BLaER1 treated with 17β-estradiol and CSF1 and Interleukin-3, amounts not matched to agents 10 nM and 100 nM (cell line): ENCODE measurements at regions not wholly inside any gene's neighbourhood (a gene's known extent, or its start where the extent isn't known, plus 50 kb on each side); places are given as distances from the start of the nearest gene placed in this dataset.

Source experiments
- H3K27ac ChIP-seq, 11 experiments: shearing (Covaris generic); formaldehyde crosslinking; 2 replicates each; pipeline ENCODE4 v1.8.1; 2022
- H3K27me3 ChIP-seq, 11 experiments: shearing (Covaris generic); formaldehyde crosslinking; 2 replicates each; pipeline ENCODE4 v1.8.1; 2022
- H3K36me3 ChIP-seq, 11 experiments: shearing (Covaris generic); formaldehyde crosslinking; 2 replicates each; pipeline ENCODE4 v1.8.1; 2022
- H3K4me1 ChIP-seq, 10 experiments: shearing (Covaris generic); formaldehyde crosslinking; 2 replicates each; pipeline ENCODE4 v1.8.1; 2022
- H3K4me2 ChIP-seq, 11 experiments: shearing (Covaris generic); formaldehyde crosslinking; 2 replicates each; pipeline ENCODE4 v1.8.1; 2022
- H3K4me3 ChIP-seq, 10 experiments: shearing (Covaris generic); formaldehyde crosslinking; 2 replicates each; pipeline ENCODE4 v1.8.1; 2022
- H3K9ac ChIP-seq, 11 experiments: shearing (Covaris generic); formaldehyde crosslinking; 2 replicates each; pipeline ENCODE4 v1.8.1; 2022
- H3K9me3 ChIP-seq, 11 experiments: shearing (Covaris generic); formaldehyde crosslinking; replicated peaks in 1 of 11; 2 replicates each; pipeline ENCODE4 v1.8.1; 2022
- H4K20me1 ChIP-seq, 11 experiments: shearing (Covaris generic); formaldehyde crosslinking; 2 replicates each; pipeline ENCODE4 v1.8.1; 2022
- Cebpa-rat ChIP-seq, 11 experiments: shearing (Covaris generic); IDR thresholded peaks; 2 replicates each; pipeline ENCODE4 v1.8.1; 2022

- H3K4me2 ChIP-seq, result no peak overlapping the region
- H3K9me3 ChIP-seq, result no peaks in the 10 kb centered on the region
- no peaks in the 10 kb centered on the region for H3K27me3 ChIP-seq
- no peak for TF ChIP-seq Cebpa-rat (IDR thresholded peaks at IDR 0.05)
- H3K27ac ChIP-seq, result no peak overlapping the region
- peaks cover 0 to 6% (median 0%) of the 10 kb centered on the region in 10 experiments; a peak in 2 of 20 replicates for H3K4me1 ChIP-seq
- H3K4me3 ChIP-seq, result no peak overlapping the region
- H3K36me3 ChIP-seq, result no peaks in the 10 kb centered on the region
- no peak overlapping the region for H3K9ac ChIP-seq
- no peaks in the 10 kb centered on the region for H4K20me1 ChIP-seq
Measured at GRCh38 chr10:27440021-27440420, 64.1 kb upstream of the RAB18 start.

GRCh38 chr10:27439101-27439500, 65.0 kb upstream of the RAB18 start:
- no peak overlapping the region for H3K27ac ChIP-seq
- H3K27me3 ChIP-seq, result no peaks in the 10 kb centered on the region
- no peak overlapping the region for H3K4me3 ChIP-seq
- H3K9ac ChIP-seq, result no peak overlapping the region
- H4K20me1 ChIP-seq, result no peaks in the 10 kb centered on the region
- H3K36me3 ChIP-seq, result no peaks in the 10 kb centered on the region
- H3K9me3 ChIP-seq, result no peaks in the 10 kb centered on the region
- no peak overlapping the region for H3K4me2 ChIP-seq
- TF ChIP-seq Cebpa-rat (IDR thresholded peaks at IDR 0.05), result no peak
- H3K4me1 ChIP-seq, result peaks cover 0 to 6% (median 0%) of the 10 kb centered on the region in 10 experiments; a peak in 2 of 20 replicates

DNA sequence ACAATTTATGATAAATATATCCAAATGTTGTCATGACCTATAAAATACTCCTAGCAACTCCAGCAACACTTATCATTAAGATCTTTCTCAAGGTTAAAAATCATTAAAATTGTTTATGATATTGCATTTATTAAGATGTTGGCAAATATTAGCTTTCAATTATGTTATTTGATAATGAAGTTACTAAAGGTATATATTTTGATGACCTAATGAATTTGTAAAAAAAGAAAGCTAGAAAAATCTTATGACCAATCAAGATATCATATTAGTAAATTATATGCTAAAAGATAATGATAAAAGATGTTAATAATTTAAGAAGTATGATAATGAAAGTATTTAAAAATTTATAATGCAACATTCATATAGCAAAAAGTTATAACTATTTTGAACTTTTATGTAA, 66.3 kb upstream of the RAB18 start:
- no peak for TF ChIP-seq Cebpa-rat (IDR thresholded peaks at IDR 0.05)
- Histone ChIP-seq H3K4me3 (no peak overlapping the region), H3K27ac (no peak overlapping the region), H4K20me1 (no peaks in the 10 kb centered on the region), H3K9ac (no peak overlapping the region), H3K4me2 (no peak overlapping the region), H3K27me3 (no peaks in the 10 kb centered on the region), H3K9me3 (0 out of 22 replicates have a peak, but pooled peaks cover 0 to 3% (median 0%) of the 10 kb centered on the region in 11 experiments), H3K4me1 (peaks cover 0 to 6% (median 0%) of the 10 kb centered on the region in 10 experiments; a peak in 2 of 20 replicates), H3K36me3 (no peaks in the 10 kb centered on the region)

- no peak overlapping the region for H3K4me2 ChIP-seq
- H3K9me3 ChIP-seq, result 0 out of 22 replicates have a peak, but pooled peaks cover 0 to 3% (median 0%) of the 10 kb centered on the region in 11 experiments
- peaks cover 0 to 6% (median 0%) of the 10 kb centered on the region in 10 experiments; a peak in 2 of 20 replicates for H3K4me1 ChIP-seq
- no peak overlapping the region for H3K27ac ChIP-seq
- no peak overlapping the region for H3K4me3 ChIP-seq
- no peaks in the 10 kb centered on the region for H4K20me1 ChIP-seq
- H3K9ac ChIP-seq, result no peak overlapping the region
- no peak for TF ChIP-seq Cebpa-rat (IDR thresholded peaks at IDR 0.05)
- no peaks in the 10 kb centered on the region for H3K36me3 ChIP-seq
- H3K27me3 ChIP-seq, result no peaks in the 10 kb centered on the region
Measured at GRCh38 chr10:27436710-27437109, 67.4 kb upstream of the RAB18 start.

DNA sequence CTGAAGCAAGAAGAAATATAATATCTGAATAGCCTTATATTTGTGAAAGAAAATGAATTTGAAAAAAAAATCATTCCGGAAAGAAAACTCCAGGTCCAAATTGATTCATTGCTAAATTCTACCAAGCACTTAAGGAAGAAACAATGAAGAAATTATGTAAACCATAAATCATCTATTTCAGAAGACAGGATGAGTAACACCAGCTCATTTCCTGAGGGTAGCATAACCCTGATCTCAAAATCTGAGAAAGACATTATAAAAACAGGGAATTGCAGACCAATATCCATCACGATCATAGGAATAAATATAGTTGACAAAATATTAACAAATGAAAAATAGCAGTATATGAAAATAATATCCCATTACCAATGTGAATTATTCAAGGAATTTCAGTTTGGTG, 70.1 kb upstream of the RAB18 start:
- Histone ChIP-seq H3K4me2 (no peak overlapping the region), H3K9ac (no peak overlapping the region), H3K4me1 (peaks cover 0 to 6% (median 0%) of the 10 kb centered on the region in 10 experiments; a peak in 2 of 20 replicates), H3K36me3 (no peaks in the 10 kb centered on the region), H3K27me3 (no peaks in the 10 kb centered on the region), H3K9me3 (0 out of 22 replicates have a peak, but pooled peaks cover 0 to 3% (median 0%) of the 10 kb centered on the region in 11 experiments), H4K20me1 (no peaks in the 10 kb centered on the region), H3K4me3 (no peak overlapping the region), H3K27ac (no peak overlapping the region)
- no peak for TF ChIP-seq Cebpa-rat (IDR thresholded peaks at IDR 0.05)

GRCh38 chr10:27426948-27427467, 77.1 kb upstream of the RAB18 start:
- Histone ChIP-seq H3K36me3 (no peaks in the 10 kb centered on the region), H3K9ac (no peak overlapping the region), H4K20me1 (no peaks in the 10 kb centered on the region), H3K4me1 (no peaks in the 10 kb centered on the region), H3K27me3 (no peaks in the 10 kb centered on the region), H3K27ac (no peak overlapping the region), H3K4me3 (no peak overlapping the region), H3K4me2 (no peak overlapping the region), H3K9me3 (peaks cover 12 to 18% (median 14%) of the 10 kb centered on the region in 11 experiments; a peak in 20 of 22 replicates)
- TF ChIP-seq Cebpa-rat (IDR thresholded peaks at IDR 0.05), result no peak

DNA sequence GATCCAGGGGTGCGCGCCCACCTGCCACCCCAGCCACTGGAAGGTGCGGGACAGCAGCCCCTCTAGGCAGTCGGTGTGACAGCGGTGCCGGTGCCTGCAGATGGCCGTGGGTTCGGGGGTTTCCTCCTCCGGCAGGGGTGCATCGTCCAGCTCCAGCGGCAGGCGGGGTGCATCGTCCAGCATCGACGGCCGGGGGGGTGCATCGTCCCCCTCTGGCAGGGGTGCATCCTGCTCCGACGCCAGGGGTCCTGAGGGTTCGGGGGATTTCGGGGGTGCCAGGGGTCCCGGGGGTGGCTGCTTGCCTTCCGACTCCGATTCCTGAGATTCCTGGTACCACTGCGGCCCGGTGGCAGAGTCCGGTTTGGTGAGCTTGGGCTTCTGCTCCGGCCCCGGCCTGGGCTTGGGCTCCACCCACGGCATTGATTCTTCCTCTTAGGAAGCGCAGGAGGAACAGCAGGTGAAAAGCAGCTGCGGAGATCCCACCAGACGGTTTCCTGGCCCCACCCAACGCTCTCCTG, 90.2 kb upstream of the RAB18 start:
- Histone ChIP-seq H3K4me3 (no peak overlapping the region), H4K20me1 (no peaks in the 10 kb centered on the region), H3K4me1 (no peaks in the 10 kb centered on the region), H3K4me2 (no peak overlapping the region), H3K27me3 (no peaks in the 10 kb centered on the region), H3K9ac (no peak overlapping the region), H3K9me3 (peaks cover 24 to 36% (median 28%) of the 10 kb centered on the region in 11 experiments; a peak in 21 of 22 replicates), H3K36me3 (no peaks in the 10 kb centered on the region), H3K27ac (no peak overlapping the region)
- TF ChIP-seq Cebpa-rat (IDR thresholded peaks at IDR 0.05), result no peak

- Histone ChIP-seq H3K4me3 (no peak overlapping the region), H3K4me2 (no peak overlapping the region), H3K9me3 (peaks cover 21 to 31% (median 24%) of the 10 kb centered on the region in 11 experiments; a peak in 21 of 22 replicates), H4K20me1 (no peaks in the 10 kb centered on the region), H3K36me3 (no peaks in the 10 kb centered on the region), H3K27ac (no peak overlapping the region), H3K4me1 (no peaks in the 10 kb centered on the region), H3K9ac (no peak overlapping the region), H3K27me3 (no peaks in the 10 kb centered on the region)
- TF ChIP-seq Cebpa-rat (IDR thresholded peaks at IDR 0.05), result no peak
Measured at GRCh38 chr10:27413387-27413786, 90.7 kb upstream of the RAB18 start.

DNA sequence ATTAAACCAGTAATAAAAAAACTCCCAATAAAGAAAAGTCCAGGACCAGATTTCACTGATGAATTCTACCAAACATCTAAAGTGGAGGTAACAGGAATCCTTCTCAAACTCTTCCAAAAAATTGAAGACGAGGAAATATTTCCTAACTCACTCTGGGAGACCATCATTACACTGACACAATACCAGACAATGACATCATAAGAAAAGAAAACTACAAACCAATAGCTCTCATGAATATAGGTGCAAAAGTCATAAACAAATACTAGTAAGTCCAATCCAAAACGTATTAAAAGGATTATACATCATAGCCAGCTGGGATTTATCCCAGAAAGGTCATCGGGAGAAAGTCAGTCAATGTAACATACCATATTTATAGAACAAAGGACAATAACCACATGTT, 94.0 kb upstream of the RAB18 start:
- H3K4me1 ChIP-seq, result no peaks in the 10 kb centered on the region
- no peak overlapping the region for H3K4me2 ChIP-seq
- no peak overlapping the region for H3K9ac ChIP-seq
- no peak overlapping the region for H3K4me3 ChIP-seq
- H3K27me3 ChIP-seq, result no peaks in the 10 kb centered on the region
- no peak overlapping the region for H3K27ac ChIP-seq
- no peaks in the 10 kb centered on the region for H3K36me3 ChIP-seq
- H3K9me3 ChIP-seq, result peaks cover 13 to 17% (median 15%) of the 10 kb centered on the region in 11 experiments; a peak in 21 of 22 replicates
- no peak for TF ChIP-seq Cebpa-rat (IDR thresholded peaks at IDR 0.05)
- no peaks in the 10 kb centered on the region for H4K20me1 ChIP-seq

DNA sequence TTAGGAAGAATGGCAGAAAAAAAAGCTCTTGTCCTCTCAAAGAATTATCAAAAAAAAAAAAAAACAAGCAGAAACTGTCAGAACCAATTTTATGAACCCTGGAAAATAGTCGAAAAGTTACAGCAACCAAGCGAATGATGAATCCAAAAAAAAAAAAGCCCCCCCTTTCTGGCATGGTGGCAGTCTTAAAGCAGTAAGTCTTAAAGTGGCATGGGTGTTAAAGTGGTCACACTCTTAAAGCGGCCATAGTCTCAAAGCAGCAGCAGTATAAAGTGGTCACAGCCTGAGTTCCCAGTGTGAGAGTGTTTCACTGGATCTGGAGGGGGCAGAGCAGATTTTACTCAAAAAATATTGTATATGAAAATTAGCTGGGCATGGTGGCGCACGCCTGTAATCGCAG, 96.8 kb upstream of the RAB18 start:
- no peaks in the 10 kb centered on the region for H3K27me3 ChIP-seq
- H3K9me3 ChIP-seq, result no peaks in the 10 kb centered on the region
- no peak overlapping the region for H3K4me2 ChIP-seq
- H4K20me1 ChIP-seq, result no peaks in the 10 kb centered on the region
- H3K4me1 ChIP-seq, result no peaks in the 10 kb centered on the region
- no peak overlapping the region for H3K9ac ChIP-seq
- no peak overlapping the region for H3K27ac ChIP-seq
- no peaks in the 10 kb centered on the region for H3K36me3 ChIP-seq
- no peak overlapping the region for H3K4me3 ChIP-seq
- TF ChIP-seq Cebpa-rat (IDR thresholded peaks at IDR 0.05), result no peak
